ENCODE measurements at regions not wholly inside any gene's neighbourhood (a gene's known extent, or its start where the extent isn't known, plus 50 kb on each side); places are given as distances from the start of the nearest gene placed in this dataset.

DNA sequence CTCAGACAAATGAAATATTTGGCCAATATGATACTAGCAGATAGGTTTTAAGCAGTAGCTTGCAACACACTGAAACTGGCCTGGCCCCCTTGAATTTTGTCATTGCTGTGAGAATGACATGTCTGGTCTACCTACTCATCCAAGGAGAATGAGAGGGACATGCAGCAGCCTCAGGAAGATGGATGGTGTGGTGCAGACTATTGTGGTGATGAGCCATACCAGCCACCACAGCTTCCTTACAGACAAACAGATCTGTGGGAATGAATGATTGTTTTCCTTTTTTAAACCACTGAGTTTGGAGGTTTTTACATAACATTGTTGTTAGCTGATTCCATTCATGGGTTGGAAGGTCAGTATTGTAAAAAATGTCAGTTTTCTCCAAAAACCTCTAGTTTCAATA lies 133.7 kb upstream of the POU1F1 start:
- TF ChIP-seq, protein P1, sequence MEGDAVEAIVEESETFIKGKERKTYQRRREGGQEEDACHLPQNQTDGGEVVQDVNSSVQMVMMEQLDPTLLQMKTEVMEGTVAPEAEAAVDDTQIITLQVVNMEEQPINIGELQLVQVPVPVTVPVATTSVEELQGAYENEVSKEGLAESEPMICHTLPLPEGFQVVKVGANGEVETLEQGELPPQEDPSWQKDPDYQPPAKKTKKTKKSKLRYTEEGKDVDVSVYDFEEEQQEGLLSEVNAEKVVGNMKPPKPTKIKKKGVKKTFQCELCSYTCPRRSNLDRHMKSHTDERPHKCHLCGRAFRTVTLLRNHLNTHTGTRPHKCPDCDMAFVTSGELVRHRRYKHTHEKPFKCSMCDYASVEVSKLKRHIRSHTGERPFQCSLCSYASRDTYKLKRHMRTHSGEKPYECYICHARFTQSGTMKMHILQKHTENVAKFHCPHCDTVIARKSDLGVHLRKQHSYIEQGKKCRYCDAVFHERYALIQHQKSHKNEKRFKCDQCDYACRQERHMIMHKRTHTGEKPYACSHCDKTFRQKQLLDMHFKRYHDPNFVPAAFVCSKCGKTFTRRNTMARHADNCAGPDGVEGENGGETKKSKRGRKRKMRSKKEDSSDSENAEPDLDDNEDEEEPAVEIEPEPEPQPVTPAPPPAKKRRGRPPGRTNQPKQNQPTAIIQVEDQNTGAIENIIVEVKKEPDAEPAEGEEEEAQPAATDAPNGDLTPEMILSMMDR (IDR thresholded peaks at IDR 0.05), result no peak
- TF ChIP-seq POLR2A (IDR thresholded peaks at IDR 0.05), result no peak

Measured in lower leg skin (tissue), 3 donors.